Nephron (organoid): ENCODE measurements at regions not wholly inside any gene's neighbourhood (a gene's known extent, or its start where the extent isn't known, plus 50 kb on each side); places are given as distances from the start of the nearest gene placed in this dataset.

Experiments used
- H3K27ac Mint-ChIP-seq, 3 experiments: 2 replicates each; pipeline ENCODE4 v1.8.0; 2020; ENCODE audit warnings: mixed read lengths in 3 of 3, mild to moderate bottlenecking in 2 of 3, moderate library complexity in 1 of 3
- H3K27me3 Mint-ChIP-seq: 2 replicates; pipeline ENCODE4 v1.8.0; 2021; ENCODE audit warnings: low read depth, mild to moderate bottlenecking, moderate library complexity, mixed read lengths
- H3K36me3 Mint-ChIP-seq: 2 replicates; pipeline ENCODE4 v1.8.0; 2020; ENCODE audit warnings: low read depth, mixed read lengths
- H3K4me1 Mint-ChIP-seq: 2 replicates; pipeline ENCODE4 v1.8.0; 2020; ENCODE audit warnings: mixed read lengths
- H3K4me3 Mint-ChIP-seq, 3 experiments: 2 replicates each; pipeline ENCODE4 v1.8.0; 2020; ENCODE audit warnings: mild to moderate bottlenecking in 3 of 3, mixed read lengths in 3 of 3, moderate library complexity in 2 of 3
- H3K9me3 Mint-ChIP-seq: 2 replicates; pipeline ENCODE4 v1.8.0; 2020; ENCODE audit warnings: mixed read lengths
- CTCF ChIP-seq, 3 experiments: fragments of 200-600 bp; sonication (generic); IDR thresholded peaks; one replicate each; pipeline ENCODE4 v1.5.0; 2021; ENCODE audit warnings: antibody characterized with exemption in 3 of 3; ENCODE audit not compliant: unreplicated experiment in 3 of 3

GRCh38 chr2:19706332-19706731 lies 195.5 kb downstream of the TTC32 start:
- TF ChIP-seq CTCF (IDR thresholded peaks at IDR 0.05; ENCODE audit: unreplicated experiment in 3 of 3): no peak
- Mint-ChIP-seq H3K27me3 (peaks cover 4% of the 10 kb centered on the region), H3K4me3 (no peak overlapping the region), H3K9me3 (peaks cover under 1% of the 10 kb centered on the region), H3K36me3 (no peaks in the 10 kb centered on the region), H3K4me1 (peaks cover 5% of the 10 kb centered on the region), H3K27ac (no peak overlapping the region)

GRCh38 chr2:19702267-19702666 lies 199.5 kb downstream of the TTC32 start:
- peaks cover 4% of the 10 kb centered on the region for H3K27me3 Mint-ChIP-seq
- H3K9me3 Mint-ChIP-seq: peaks cover 11% of the 10 kb centered on the region
- TF ChIP-seq CTCF (IDR thresholded peaks at IDR 0.05; ENCODE audit: unreplicated experiment in 3 of 3): no peak
- peaks cover 4% of the 10 kb centered on the region for H3K4me1 Mint-ChIP-seq
- no peaks in the 10 kb centered on the region for H3K36me3 Mint-ChIP-seq
- no peak overlapping the region for H3K4me3 Mint-ChIP-seq
- no peak overlapping the region for H3K27ac Mint-ChIP-seq

GRCh38 chr2:19700861-19701585 lies 200.8 kb downstream of the TTC32 start:
- no peak overlapping the region for H3K27ac Mint-ChIP-seq
- TF ChIP-seq CTCF (IDR thresholded peaks at IDR 0.05; ENCODE audit: unreplicated experiment in 3 of 3): no peak
- H3K4me1 Mint-ChIP-seq: no peaks in the 10 kb centered on the region
- H3K4me3 Mint-ChIP-seq: no peak overlapping the region
- H3K9me3 Mint-ChIP-seq: peaks cover 18% of the 10 kb centered on the region
- H3K27me3 Mint-ChIP-seq: peaks cover 4% of the 10 kb centered on the region
- no peaks in the 10 kb centered on the region for H3K36me3 Mint-ChIP-seq

- H3K4me1 Mint-ChIP-seq: no peaks in the 10 kb centered on the region
- peaks cover 11% of the 10 kb centered on the region for H3K27me3 Mint-ChIP-seq
- peaks cover 3% of the 10 kb centered on the region for H3K36me3 Mint-ChIP-seq
- H3K9me3 Mint-ChIP-seq: peaks cover 25% of the 10 kb centered on the region
- H3K27ac Mint-ChIP-seq: no peak overlapping the region
- no peak overlapping the region for H3K4me3 Mint-ChIP-seq
- no peak for TF ChIP-seq CTCF (IDR thresholded peaks at IDR 0.05; ENCODE audit: unreplicated experiment in 3 of 3)
These were observed 204.7 kb downstream of the TTC32 start for GRCh38 chr2:19697131-19697530.

GRCh38 chr2:19695706-19696105 lies 206.1 kb downstream of the TTC32 start:
- H3K27ac Mint-ChIP-seq: no peak overlapping the region
- peaks cover 3% of the 10 kb centered on the region for H3K36me3 Mint-ChIP-seq
- H3K4me3 Mint-ChIP-seq: no peak overlapping the region
- TF ChIP-seq CTCF (IDR thresholded peaks at IDR 0.05; ENCODE audit: unreplicated experiment in 3 of 3): no peak
- H3K27me3 Mint-ChIP-seq: peaks cover 8% of the 10 kb centered on the region
- no peaks in the 10 kb centered on the region for H3K4me1 Mint-ChIP-seq
- peaks cover 26% of the 10 kb centered on the region for H3K9me3 Mint-ChIP-seq

- Mint-ChIP-seq H3K27me3 (peaks cover 21% of the 10 kb centered on the region), H3K27ac (no peak overlapping the region), H3K9me3 (peaks cover 13% of the 10 kb centered on the region), H3K4me1 (peaks cover under 1% of the 10 kb centered on the region), H3K4me3 (no peak overlapping the region), H3K36me3 (peaks cover 3% of the 10 kb centered on the region)
- TF ChIP-seq CTCF (IDR thresholded peaks at IDR 0.05; ENCODE audit: unreplicated experiment in 3 of 3): no peak
These were observed 209.9 kb downstream of the TTC32 start for GRCh38 chr2:19691892-19692291.
